Activated CD4-positive, alpha-beta T cell treated with anti-CD3 and anti-CD28 coated beads, Interleukin-2, amount 10 ng/mL, durations not matched to agents 7 days and 5 days (primary cell): ENCODE measurements at regions not wholly inside any gene's neighbourhood (a gene's known extent, or its start where the extent isn't known, plus 50 kb on each side); places are given as distances from the start of the nearest gene placed in this dataset.

ENCODE experiments used
- CTCF ChIA-PET: fragments of 350-600 bp; sonication (Branson Sonifier 250); formaldehyde crosslinking; loops from one replicate; lab custom pipeline; 2021; ENCODE audit warnings: antibody characterized with exemption; lab: Charles Lee
- POLR2A ChIA-PET: fragments of 350-600 bp; sonication (Branson Sonifier 250); formaldehyde crosslinking; loops from one replicate; lab custom pipeline; 2021; ENCODE audit warnings: antibody characterized with exemption; lab: Charles Lee
- DNase-seq: peaks from one replicate; pipeline ENCODE4 v3.0.0-alpha.2; 2020
- H3K27ac Mint-ChIP-seq: one replicate; pipeline ENCODE4 v1.8.0; 2021; ENCODE audit warnings: mild to moderate bottlenecking, moderate library complexity, mixed read lengths
- H3K27me3 Mint-ChIP-seq: one replicate; pipeline ENCODE4 v1.8.0; 2021; ENCODE audit warnings: mixed read lengths
- H3K36me3 Mint-ChIP-seq: one replicate; pipeline ENCODE4 v1.8.0; 2021; ENCODE audit warnings: low read depth, mixed read lengths
- H3K4me1 Mint-ChIP-seq: one replicate; pipeline ENCODE4 v1.8.0; 2021; ENCODE audit warnings: mixed read lengths
- H3K4me3 Mint-ChIP-seq: one replicate; pipeline ENCODE4 v1.8.0; 2021; ENCODE audit warnings: mild to moderate bottlenecking, moderate library complexity, mixed read lengths
- H3K9me3 Mint-ChIP-seq: one replicate; pipeline ENCODE4 v1.8.0; 2021; ENCODE audit warnings: mixed read lengths

DNA sequence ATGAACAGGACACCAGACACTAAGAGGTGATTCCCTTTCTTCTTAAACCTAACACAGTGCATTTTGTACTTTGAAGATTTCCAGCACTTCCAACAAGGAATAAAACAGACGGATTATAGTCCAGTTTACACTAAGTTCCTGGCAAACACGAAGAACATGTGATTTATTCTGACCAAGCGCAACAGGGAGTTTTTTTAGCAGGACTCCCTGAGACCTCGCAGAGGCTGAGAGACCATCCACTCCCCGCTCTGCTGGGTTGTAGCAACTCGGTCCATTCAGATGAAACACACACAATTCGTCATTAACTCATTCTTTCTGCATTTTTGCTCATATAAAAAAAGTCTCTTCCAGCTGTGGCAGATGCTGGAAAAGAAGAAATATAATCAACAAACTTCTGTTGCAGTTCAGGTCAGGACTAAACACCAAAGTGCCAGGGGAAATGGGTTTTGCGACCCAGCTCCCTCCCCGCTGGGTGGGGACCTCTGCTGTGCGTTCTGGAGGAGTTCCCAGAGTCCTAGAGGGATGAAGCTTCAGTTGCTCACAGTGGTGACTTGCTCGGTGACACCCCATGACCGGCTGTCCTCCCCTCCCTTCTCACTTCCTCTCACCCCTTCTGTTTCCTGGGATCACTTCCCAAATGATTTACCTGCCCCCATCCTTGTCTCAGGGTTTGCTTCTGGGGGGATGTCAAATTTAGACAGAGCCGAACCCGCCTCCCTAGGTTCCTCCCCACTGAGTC, 52.5 kb downstream of the KCNF1 start:
- ChIA-PET CTCF (no interaction called here), POLR2A (interaction anchor here (0.5 kb wide), 1 partner anchor 396 kb away, joined by 3 read pairs; no protein-coding TSS in a partner anchor)
- no peak for DNase-seq
- H3K4me3 Mint-ChIP-seq = no peak overlapping the region
- peaks cover 18% of the 10 kb centered on the region for H3K27me3 Mint-ChIP-seq
- H3K9me3 Mint-ChIP-seq = no peaks in the 10 kb centered on the region
- H3K27ac Mint-ChIP-seq = no peak overlapping the region
- H3K4me1 Mint-ChIP-seq = no peaks in the 10 kb centered on the region
- no peaks in the 10 kb centered on the region for H3K36me3 Mint-ChIP-seq

DNA sequence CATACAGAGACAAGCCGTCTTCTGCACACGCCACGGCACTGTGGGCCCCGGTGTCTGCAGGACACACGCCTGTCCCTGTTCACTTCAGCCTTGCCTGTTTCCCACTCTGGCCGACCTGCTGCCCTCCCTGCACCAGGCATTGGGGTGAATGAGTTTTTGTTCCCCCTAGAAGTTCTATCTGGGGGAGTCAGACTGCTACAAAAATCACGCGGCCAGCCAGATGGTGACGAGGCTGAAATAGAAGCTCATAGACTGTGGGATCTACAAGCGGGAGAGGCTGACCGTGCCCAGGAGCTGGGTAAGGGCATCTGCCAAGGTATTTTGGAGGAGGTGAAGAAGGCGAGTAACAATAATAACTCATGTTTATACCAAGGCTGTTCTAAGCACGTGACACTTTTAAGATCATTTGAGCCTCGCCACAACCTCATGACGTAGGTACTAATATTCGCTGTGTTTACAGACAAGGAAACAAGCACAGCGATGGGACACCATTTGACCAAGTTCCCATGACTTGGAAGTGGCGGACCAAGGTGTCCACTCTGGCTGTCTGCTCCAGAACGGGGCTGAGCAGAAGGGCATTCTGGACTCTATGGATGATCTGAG, 53.6 kb downstream of the KCNF1 start:
- DNase-seq = no peak
- no peak overlapping the region for H3K27ac Mint-ChIP-seq
- H3K36me3 Mint-ChIP-seq = no peaks in the 10 kb centered on the region
- H3K4me1 Mint-ChIP-seq = no peaks in the 10 kb centered on the region
- POLR2A ChIA-PET = no interaction called here
- peaks cover 21% of the 10 kb centered on the region for H3K27me3 Mint-ChIP-seq
- CTCF ChIA-PET = no interaction called here
- no peaks in the 10 kb centered on the region for H3K9me3 Mint-ChIP-seq
- H3K4me3 Mint-ChIP-seq = no peak overlapping the region

DNA sequence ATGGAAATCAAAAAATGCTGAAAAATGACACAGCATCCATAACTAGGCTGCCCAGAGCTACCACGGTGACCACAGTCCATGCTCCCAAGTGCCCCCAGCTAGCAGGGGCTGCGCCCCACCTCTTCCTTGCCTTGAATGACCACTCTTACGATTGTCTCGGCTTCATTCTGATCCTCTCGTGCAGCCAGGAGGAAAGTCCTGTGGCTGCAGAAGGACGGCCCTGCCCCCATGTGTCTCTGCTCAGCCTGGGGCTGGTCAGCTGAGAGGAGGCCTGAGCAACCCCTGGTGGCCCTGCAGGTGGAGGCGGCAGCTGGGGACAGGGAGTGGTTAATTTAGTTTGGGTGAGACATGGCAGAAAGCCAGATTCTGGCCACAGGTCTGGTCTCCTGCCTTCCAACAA, 54.3 kb downstream of the KCNF1 start:
- no peaks in the 10 kb centered on the region for H3K9me3 Mint-ChIP-seq
- H3K4me1 Mint-ChIP-seq = no peaks in the 10 kb centered on the region
- no peak overlapping the region for H3K27ac Mint-ChIP-seq
- H3K27me3 Mint-ChIP-seq = peaks cover 21% of the 10 kb centered on the region
- no peak overlapping the region for H3K4me3 Mint-ChIP-seq
- CTCF ChIA-PET = no interaction called here
- no peak for DNase-seq
- POLR2A ChIA-PET = no interaction called here
- no peaks in the 10 kb centered on the region for H3K36me3 Mint-ChIP-seq

DNA sequence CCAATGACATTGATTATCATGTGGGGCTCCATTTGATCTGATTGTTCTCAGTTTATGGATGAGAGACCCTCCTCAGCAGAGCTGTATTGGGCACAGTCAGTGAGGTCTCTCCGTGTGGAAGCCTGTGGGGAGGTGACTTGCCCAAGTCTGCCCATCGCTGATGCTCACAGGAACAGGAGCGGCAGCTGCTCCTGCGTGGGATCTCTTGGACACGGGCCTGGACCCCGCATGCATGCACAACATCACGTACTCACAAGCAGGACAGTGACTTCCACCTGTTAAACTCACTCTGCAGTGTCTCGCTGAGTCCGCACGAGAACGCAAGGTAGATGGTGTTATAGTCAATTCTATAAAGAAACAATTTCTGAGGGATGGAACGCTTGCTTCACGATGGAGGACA, 55.0 kb downstream of the KCNF1 start:
- no peaks in the 10 kb centered on the region for H3K9me3 Mint-ChIP-seq
- no peaks in the 10 kb centered on the region for H3K36me3 Mint-ChIP-seq
- no peak overlapping the region for H3K27ac Mint-ChIP-seq
- ChIA-PET CTCF (interaction anchor here (0.6 kb wide), 1 partner anchor 302 kb away, joined by 4 read pairs; no protein-coding TSS in a partner anchor), POLR2A (no interaction called here)
- no peak overlapping the region for H3K4me3 Mint-ChIP-seq
- H3K4me1 Mint-ChIP-seq = no peaks in the 10 kb centered on the region
- no peak for DNase-seq
- H3K27me3 Mint-ChIP-seq = peaks cover 21% of the 10 kb centered on the region

GRCh38 chr2:10968176-10968575, 56.4 kb downstream of the KCNF1 start:
- POLR2A ChIA-PET = no interaction called here
- Mint-ChIP-seq H3K27ac (no peak overlapping the region), H3K36me3 (no peaks in the 10 kb centered on the region), H3K4me3 (no peak overlapping the region), H3K27me3 (peaks cover 17% of the 10 kb centered on the region), H3K9me3 (no peaks in the 10 kb centered on the region), H3K4me1 (no peaks in the 10 kb centered on the region)
- CTCF ChIA-PET = no interaction called here
- no peak for DNase-seq

GRCh38 chr2:10970666-10971065, 58.9 kb downstream of the KCNF1 start:
- Mint-ChIP-seq H3K27ac (no peak overlapping the region), H3K4me1 (no peaks in the 10 kb centered on the region), H3K36me3 (no peaks in the 10 kb centered on the region), H3K4me3 (no peak overlapping the region), H3K27me3 (peaks cover 20% of the 10 kb centered on the region), H3K9me3 (no peaks in the 10 kb centered on the region)
- ChIA-PET POLR2A (no interaction called here), CTCF (no interaction called here)
- DNase-seq = no peak

- Mint-ChIP-seq H3K27ac (no peak overlapping the region), H3K9me3 (no peaks in the 10 kb centered on the region), H3K4me3 (no peak overlapping the region), H3K27me3 (peaks cover 22% of the 10 kb centered on the region), H3K4me1 (no peaks in the 10 kb centered on the region), H3K36me3 (no peaks in the 10 kb centered on the region)
- no peak for DNase-seq
- ChIA-PET CTCF (no interaction called here), POLR2A (no interaction called here)
These were observed 59.6 kb downstream of the KCNF1 start for GRCh38 chr2:10971161-10971887.

DNA sequence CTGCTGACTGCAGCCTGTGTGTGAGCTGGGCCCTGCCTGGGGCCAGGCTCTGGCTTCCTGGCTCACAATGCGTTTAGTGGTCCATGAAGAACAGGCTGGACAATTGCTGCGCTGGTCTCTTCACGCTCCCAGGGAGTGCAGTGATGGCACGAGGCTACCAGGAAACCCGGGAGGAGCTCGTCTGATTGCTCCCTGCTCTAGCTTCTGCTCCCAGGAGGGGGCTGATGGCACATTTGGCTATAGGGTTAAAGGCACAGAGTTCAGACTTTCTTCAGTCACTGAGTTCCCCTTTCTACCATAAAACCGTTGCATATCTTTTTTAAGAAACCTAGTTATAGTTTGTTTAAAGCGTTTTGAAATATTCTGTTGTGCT, 60.1 kb downstream of the KCNF1 start:
- Mint-ChIP-seq H3K4me3 (no peak overlapping the region), H3K27me3 (peaks cover 24% of the 10 kb centered on the region), H3K36me3 (no peaks in the 10 kb centered on the region), H3K27ac (no peak overlapping the region), H3K4me1 (no peaks in the 10 kb centered on the region), H3K9me3 (no peaks in the 10 kb centered on the region)
- CTCF ChIA-PET = no interaction called here
- POLR2A ChIA-PET = no interaction called here
- DNase-seq = no peak

GRCh38 chr2:10972683-10973433, 61.1 kb downstream of the KCNF1 start:
- DNase-seq = no peak
- Mint-ChIP-seq H3K27ac (no peak overlapping the region), H3K9me3 (no peaks in the 10 kb centered on the region), H3K27me3 (peaks cover 26% of the 10 kb centered on the region), H3K36me3 (no peaks in the 10 kb centered on the region), H3K4me1 (no peaks in the 10 kb centered on the region), H3K4me3 (no peak overlapping the region)
- CTCF ChIA-PET = no interaction called here
- POLR2A ChIA-PET = no interaction called here

DNA sequence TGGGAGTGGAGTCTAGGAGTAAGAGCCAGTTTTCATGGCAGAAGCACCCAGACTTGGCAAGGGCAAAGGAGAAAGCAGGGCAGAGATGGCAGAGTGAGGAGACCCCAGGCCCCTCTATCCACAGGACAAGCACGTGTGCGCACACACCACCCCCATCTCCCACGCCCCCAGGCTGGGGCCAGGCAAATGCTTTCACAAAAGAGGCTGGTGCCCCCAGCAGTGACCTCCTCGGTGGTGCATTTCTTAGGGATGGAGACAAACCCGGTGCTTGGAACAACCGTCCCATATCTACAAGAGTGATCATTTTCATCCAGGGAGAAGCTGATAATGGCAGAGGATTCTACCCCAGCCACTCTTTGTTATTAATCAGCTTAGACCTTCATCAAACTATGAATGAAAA, 62.0 kb downstream of the KCNF1 start:
- ChIA-PET POLR2A (no interaction called here), CTCF (interaction anchor here (0.5 kb wide), 1 partner anchor 1279 kb away, joined by 4 read pairs; no protein-coding TSS in a partner anchor)
- Mint-ChIP-seq H3K27me3 (peaks cover 26% of the 10 kb centered on the region), H3K4me1 (no peaks in the 10 kb centered on the region), H3K9me3 (no peaks in the 10 kb centered on the region), H3K27ac (no peak overlapping the region), H3K36me3 (no peaks in the 10 kb centered on the region), H3K4me3 (no peak overlapping the region)
- no peak for DNase-seq

DNA sequence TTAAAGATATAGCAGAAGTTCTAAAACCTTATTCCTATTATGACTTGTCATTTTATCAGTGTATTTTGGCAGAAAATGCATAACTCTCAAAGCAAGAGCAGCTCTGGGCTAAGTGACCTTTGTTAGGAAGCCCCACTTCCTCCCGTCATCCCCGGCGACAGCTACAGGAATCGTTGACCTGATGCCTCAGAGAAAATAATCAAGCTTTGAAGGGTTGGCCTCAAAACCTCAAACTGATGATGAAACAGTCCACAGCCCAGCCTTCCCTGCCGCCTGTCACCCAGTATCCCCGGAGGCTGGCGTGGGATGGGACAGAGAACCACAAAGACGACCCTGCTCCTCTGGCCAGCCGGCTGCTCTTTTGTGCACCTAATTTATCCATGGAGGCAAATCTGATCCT, 65.3 kb downstream of the KCNF1 start:
- CTCF ChIA-PET = interaction anchor here (1.5 kb wide), 1 partner anchor 14 kb away, joined by 3 read pairs; no protein-coding TSS in a partner anchor
- DNase-seq = no peak
- H3K4me3 Mint-ChIP-seq = no peak overlapping the region
- no peaks in the 10 kb centered on the region for H3K9me3 Mint-ChIP-seq
- peaks cover 21% of the 10 kb centered on the region for H3K27me3 Mint-ChIP-seq
- H3K36me3 Mint-ChIP-seq = no peaks in the 10 kb centered on the region
- no peak overlapping the region for H3K27ac Mint-ChIP-seq
- H3K4me1 Mint-ChIP-seq = no peaks in the 10 kb centered on the region
- POLR2A ChIA-PET = no interaction called here

DNA sequence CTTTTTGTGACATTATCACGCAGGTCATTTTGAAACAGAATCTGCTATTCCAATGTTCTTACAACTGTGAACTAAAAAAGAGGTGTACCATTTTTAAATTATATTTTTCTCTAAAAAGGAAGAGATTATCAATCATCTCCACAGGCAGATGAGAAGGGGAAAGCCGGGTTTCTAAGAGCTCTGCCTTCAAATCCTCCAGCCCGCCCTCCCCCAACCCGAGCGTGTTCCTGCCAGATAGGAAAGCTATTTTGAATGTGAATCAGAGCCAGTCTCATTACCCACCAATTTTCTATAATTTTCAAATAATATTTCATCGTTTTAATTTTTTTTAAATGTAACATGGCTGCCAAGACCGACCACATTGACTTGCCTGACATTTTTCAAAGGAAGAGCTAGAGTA, 65.9 kb downstream of the KCNF1 start:
- POLR2A ChIA-PET = no interaction called here
- DNase-seq = no peak
- Mint-ChIP-seq H3K4me1 (no peaks in the 10 kb centered on the region), H3K27ac (no peak overlapping the region), H3K36me3 (no peaks in the 10 kb centered on the region), H3K27me3 (peaks cover 21% of the 10 kb centered on the region), H3K9me3 (no peaks in the 10 kb centered on the region), H3K4me3 (no peak overlapping the region)
- CTCF ChIA-PET = interaction anchor here (1.5 kb wide), 1 partner anchor 15 kb away, joined by 3 read pairs; no protein-coding TSS in a partner anchor
